Type B pancreatic cell (in vitro differentiated cells): ENCODE measurements at regions not wholly inside any gene's neighbourhood (a gene's known extent, or its start where the extent isn't known, plus 50 kb on each side); places are given as distances from the start of the nearest gene placed in this dataset.
A peak's percentile ranks its signal among the peaks of the same experiment; 100 is the strongest.

Experiments used
- DNase-seq: peaks from one replicate; pipeline ENCODE4 v3.0.0; 2021; ENCODE audit warnings: mixed read lengths; ENCODE audit not compliant: unreplicated experiment; ENCODE audit errors: extremely low spot score
- H3K27ac Mint-ChIP-seq: 2 replicates; pipeline ENCODE4 v1.8.0; 2021; ENCODE audit warnings: mild to moderate bottlenecking, mixed read lengths
- H3K27me3 Mint-ChIP-seq: 2 replicates; pipeline ENCODE4 v1.8.0; 2021; ENCODE audit warnings: mixed read lengths
- H3K36me3 Mint-ChIP-seq: 2 replicates; pipeline ENCODE4 v1.8.0; 2021; ENCODE audit warnings: mixed read lengths
- H3K4me1 Mint-ChIP-seq: one replicate; pipeline ENCODE4 v1.8.0; 2021; ENCODE audit warnings: mixed read lengths; ENCODE audit not compliant: unreplicated experiment
- H3K4me3 Mint-ChIP-seq: 2 replicates; pipeline ENCODE4 v1.8.0; 2021; ENCODE audit warnings: mild to moderate bottlenecking, mixed read lengths
- H3K9me3 Mint-ChIP-seq: 2 replicates; pipeline ENCODE4 v1.8.0; 2021; ENCODE audit warnings: mixed read lengths
- TF ChIP-seq, protein P1 (sequence below): fragments of 200-600 bp; sonication (generic); conservative IDR thresholded peaks from 2 replicates; pipeline ENCODE4 v1.5.0; 2021; ENCODE audit warnings: antibody characterized with exemption, mild to moderate bottlenecking

DNA sequence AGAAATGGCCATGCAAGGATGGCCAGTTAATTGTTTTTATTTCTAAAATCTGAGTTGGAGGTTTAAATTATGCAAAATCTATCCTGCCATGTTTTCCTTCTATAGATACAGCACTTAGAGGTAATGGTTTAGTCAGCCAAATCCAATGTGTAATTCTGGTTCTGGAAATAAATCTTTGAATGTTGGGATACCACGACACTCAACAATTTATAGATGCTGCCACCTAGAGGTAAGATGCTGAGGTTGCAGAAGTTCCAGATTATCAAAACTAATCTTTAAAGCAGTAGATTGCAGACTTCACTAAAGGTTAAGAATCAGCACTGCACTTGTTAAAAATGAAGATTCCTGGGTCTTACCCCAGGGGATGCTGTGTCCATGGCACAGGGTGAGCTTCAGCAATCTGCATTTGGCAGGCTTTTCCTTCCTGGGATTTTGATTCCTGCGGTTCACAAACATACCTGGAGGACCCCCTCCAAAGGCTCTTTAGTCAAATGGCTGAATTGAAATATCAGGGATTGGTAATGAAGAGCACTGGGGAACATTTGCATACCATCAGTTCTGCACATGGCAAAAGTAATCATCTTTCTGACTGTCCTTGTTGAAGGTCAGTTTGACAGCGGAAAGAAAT, 53.4 kb upstream of the ANO4 start:
- TF ChIP-seq, protein P1, sequence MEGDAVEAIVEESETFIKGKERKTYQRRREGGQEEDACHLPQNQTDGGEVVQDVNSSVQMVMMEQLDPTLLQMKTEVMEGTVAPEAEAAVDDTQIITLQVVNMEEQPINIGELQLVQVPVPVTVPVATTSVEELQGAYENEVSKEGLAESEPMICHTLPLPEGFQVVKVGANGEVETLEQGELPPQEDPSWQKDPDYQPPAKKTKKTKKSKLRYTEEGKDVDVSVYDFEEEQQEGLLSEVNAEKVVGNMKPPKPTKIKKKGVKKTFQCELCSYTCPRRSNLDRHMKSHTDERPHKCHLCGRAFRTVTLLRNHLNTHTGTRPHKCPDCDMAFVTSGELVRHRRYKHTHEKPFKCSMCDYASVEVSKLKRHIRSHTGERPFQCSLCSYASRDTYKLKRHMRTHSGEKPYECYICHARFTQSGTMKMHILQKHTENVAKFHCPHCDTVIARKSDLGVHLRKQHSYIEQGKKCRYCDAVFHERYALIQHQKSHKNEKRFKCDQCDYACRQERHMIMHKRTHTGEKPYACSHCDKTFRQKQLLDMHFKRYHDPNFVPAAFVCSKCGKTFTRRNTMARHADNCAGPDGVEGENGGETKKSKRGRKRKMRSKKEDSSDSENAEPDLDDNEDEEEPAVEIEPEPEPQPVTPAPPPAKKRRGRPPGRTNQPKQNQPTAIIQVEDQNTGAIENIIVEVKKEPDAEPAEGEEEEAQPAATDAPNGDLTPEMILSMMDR = peak; percentile 83
- Mint-ChIP-seq H3K27ac (no peak overlapping the region), H3K4me1 (no peaks in the 10 kb centered on the region), H3K27me3 (peaks cover 7% of the 10 kb centered on the region), H3K4me3 (no peak overlapping the region), H3K9me3 (no peaks in the 10 kb centered on the region), H3K36me3 (no peaks in the 10 kb centered on the region)
- DNase-seq = no peak

DNA sequence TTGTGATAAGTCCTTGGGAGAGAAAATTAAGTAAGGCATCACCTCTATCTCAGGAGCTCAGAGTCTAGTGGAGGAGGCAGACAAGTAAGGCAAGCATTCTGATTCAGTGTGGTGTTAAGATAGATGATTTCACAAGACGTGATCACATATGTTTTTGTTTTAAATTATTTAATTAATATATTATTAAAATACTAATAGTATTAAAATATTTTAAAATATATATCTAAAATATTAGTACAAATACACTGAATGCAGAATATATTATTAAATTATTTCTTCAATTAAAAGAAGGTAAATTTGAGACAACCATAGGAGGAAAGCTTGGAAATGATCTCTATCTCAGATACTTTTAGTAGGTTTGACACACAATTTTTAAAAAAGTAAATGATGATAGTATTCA, 51.5 kb upstream of the ANO4 start:
- Mint-ChIP-seq H3K27me3 (peaks cover 7% of the 10 kb centered on the region), H3K36me3 (no peaks in the 10 kb centered on the region), H3K27ac (no peak overlapping the region), H3K9me3 (no peaks in the 10 kb centered on the region), H3K4me1 (no peaks in the 10 kb centered on the region), H3K4me3 (no peak overlapping the region)
- no peak for DNase-seq
- TF ChIP-seq, protein P1 = no peak
